ENCODE measurements at regions not wholly inside any gene's neighbourhood (a gene's known extent, or its start where the extent isn't known, plus 50 kb on each side); places are given as distances from the start of the nearest gene placed in this dataset.

DNA sequence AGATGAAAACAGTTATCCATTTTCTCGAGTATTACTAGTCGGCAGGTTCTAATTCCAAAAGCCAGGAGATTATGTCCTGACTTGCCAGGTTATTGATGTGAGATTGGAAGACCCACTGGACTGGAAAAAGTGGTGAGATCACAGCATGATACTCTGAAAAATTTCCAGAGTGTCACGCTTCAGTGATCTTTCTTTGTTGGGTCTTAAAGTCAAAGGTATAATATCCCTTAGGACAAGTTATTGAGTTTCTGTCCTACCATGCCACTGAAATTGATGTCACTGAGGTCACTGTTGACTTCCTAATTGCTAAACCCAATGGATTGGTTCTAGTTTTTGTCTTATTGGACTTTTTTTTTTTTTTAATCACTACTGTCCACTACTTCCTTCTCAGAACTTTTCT lies 104.5 kb upstream of the GRAMD1B start:
- WGBS (ENCODE audit: low lambda C conversion rate) = 0% methylated on average over 3 of the region's 3 CpGs
- H3K4me1 ChIP-seq (ENCODE audit: insufficient read depth, low read length) = no peaks in the 10 kb centered on the region
- DNase-seq (ENCODE audit: low spot score) (no peak), FAIRE-seq (no peak), ATAC-seq (no peak)
- no TSS peak for BruUV-seq (replicated peaks)
- no peaks in the 10 kb centered on the region for H4K20me1 ChIP-seq (ENCODE audit: insufficient read depth, low read length)
- in situ Hi-C loops (cut with HindIII; ENCODE audit: extremely low pct_ligation_motif_present, low pct_unique_long_range_greater_than_20kb) = no loop called here
- H3K9me3 ChIP-seq (ENCODE audit: low read length) = no peaks in the 10 kb centered on the region
- H3K4me3 ChIP-seq (replicated peaks in 1 of 3; ENCODE audit: insufficient read depth in 1 of 3, low read depth in 2 of 3, low read length in 3 of 3) = no peak overlapping the region
- H2AFZ ChIP-seq (ENCODE audit: low read length) = no peak overlapping the region
- no peaks in the 10 kb centered on the region for H3K79me2 ChIP-seq (ENCODE audit: insufficient read depth, low read length)
- TF ChIP-seq, protein P1, sequence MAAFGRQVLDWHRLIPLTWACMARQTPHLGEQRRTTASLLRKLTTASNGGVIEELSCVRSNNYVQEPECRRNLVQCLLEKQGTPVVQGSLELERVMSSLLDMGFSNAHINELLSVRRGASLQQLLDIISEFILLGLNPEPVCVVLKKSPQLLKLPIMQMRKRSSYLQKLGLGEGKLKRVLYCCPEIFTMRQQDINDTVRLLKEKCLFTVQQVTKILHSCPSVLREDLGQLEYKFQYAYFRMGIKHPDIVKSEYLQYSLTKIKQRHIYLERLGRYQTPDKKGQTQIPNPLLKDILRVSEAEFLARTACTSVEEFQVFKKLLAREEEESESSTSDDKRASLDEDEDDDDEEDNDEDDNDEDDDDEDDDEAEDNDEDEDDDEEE (CRISPR knock-in tag; IDR thresholded peaks at IDR 0.05) = no peak
- no peak for TF ChIP-seq ZSCAN20 (CRISPR knock-in tag; IDR thresholded peaks at IDR 0.05; ENCODE audit: borderline replicate concordance)
- no peak for TF ChIP-seq CC2D1A (CRISPR knock-in tag; IDR thresholded peaks at IDR 0.05)
- no peak for TF ChIP-seq ZNF432 (CRISPR knock-in tag; IDR thresholded peaks at IDR 0.05; ENCODE audit: borderline replicate concordance)
- TF ChIP-seq MTF2 (CRISPR knock-in tag; IDR thresholded peaks at IDR 0.05; ENCODE audit: borderline replicate concordance) = no peak
- TF ChIP-seq, protein P2, sequence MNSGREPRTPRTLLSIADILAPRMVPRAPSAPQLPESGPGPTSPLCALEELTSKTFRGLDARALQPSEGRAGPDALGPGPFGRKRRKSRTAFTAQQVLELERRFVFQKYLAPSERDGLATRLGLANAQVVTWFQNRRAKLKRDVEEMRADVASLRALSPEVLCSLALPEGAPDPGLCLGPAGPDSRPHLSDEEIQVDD (CRISPR knock-in tag; IDR thresholded peaks at IDR 0.05; ENCODE audit: borderline replicate concordance) = no peak
- no peak for TF ChIP-seq ATF7-NPFF (CRISPR knock-in tag; IDR thresholded peaks at IDR 0.05; ENCODE audit: low read depth)
- TF ChIP-seq, protein P3, sequence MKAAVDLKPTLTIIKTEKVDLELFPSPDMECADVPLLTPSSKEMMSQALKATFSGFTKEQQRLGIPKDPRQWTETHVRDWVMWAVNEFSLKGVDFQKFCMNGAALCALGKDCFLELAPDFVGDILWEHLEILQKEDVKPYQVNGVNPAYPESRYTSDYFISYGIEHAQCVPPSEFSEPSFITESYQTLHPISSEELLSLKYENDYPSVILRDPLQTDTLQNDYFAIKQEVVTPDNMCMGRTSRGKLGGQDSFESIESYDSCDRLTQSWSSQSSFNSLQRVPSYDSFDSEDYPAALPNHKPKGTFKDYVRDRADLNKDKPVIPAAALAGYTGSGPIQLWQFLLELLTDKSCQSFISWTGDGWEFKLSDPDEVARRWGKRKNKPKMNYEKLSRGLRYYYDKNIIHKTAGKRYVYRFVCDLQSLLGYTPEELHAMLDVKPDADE (CRISPR knock-in tag; IDR thresholded peaks at IDR 0.05) = no peak
- TF ChIP-seq TGIF2 (CRISPR knock-in tag; IDR thresholded peaks at IDR 0.05) = no peak
- TF ChIP-seq KDM6A (CRISPR knock-in tag; IDR thresholded peaks at IDR 0.05; ENCODE audit: low read depth) = no peak
- TF ChIP-seq, protein P4, sequence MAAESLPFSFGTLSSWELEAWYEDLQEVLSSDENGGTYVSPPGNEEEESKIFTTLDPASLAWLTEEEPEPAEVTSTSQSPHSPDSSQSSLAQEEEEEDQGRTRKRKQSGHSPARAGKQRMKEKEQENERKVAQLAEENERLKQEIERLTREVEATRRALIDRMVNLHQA (CRISPR knock-in tag; IDR thresholded peaks at IDR 0.05) = no peak
- TF ChIP-seq, protein P5, sequence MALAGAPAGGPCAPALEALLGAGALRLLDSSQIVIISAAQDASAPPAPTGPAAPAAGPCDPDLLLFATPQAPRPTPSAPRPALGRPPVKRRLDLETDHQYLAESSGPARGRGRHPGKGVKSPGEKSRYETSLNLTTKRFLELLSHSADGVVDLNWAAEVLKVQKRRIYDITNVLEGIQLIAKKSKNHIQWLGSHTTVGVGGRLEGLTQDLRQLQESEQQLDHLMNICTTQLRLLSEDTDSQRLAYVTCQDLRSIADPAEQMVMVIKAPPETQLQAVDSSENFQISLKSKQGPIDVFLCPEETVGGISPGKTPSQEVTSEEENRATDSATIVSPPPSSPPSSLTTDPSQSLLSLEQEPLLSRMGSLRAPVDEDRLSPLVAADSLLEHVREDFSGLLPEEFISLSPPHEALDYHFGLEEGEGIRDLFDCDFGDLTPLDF (CRISPR knock-in tag; IDR thresholded peaks at IDR 0.05) = no peak
- TF ChIP-seq MTA3 (CRISPR knock-in tag; IDR thresholded peaks at IDR 0.05) = no peak
- TF ChIP-seq SP140L (CRISPR knock-in tag; IDR thresholded peaks at IDR 0.05; ENCODE audit: borderline replicate concordance) = no peak
- no peak for TF ChIP-seq SNRNP70 (IDR thresholded peaks at IDR 0.05; ENCODE audit: low read depth, low read length)
- no peak for TF ChIP-seq TCF7 (IDR thresholded peaks at IDR 0.05; ENCODE audit: low read depth)
- TF ChIP-seq RNF2 (conservative IDR thresholded peaks at IDR 0.05; ENCODE audit: low read depth) = no peak
- TF ChIP-seq ETV5 (CRISPR knock-in tag; IDR thresholded peaks at IDR 0.05; ENCODE audit: borderline replicate concordance) = no peak
- H3K27ac ChIP-seq (ENCODE audit: extremely low read length, insufficient read depth, low read length) = no peak overlapping the region
- CTCF ChIA-PET (ENCODE audit: low intra/inter-chr PET ratio, low total read pairs) = no interaction called here
- intact Hi-C loops (cut with micrococcal nuclease; ENCODE audit: unreplicated experiment) = no loop called here
- H3K4me2 ChIP-seq (ENCODE audit: low read depth, low read length) = no peak overlapping the region
- H3K27me3 ChIP-seq (ENCODE audit: control insufficient read depth in 1 of 2, insufficient read depth in 2 of 2, low read length in 2 of 2) = peaks cover 0 to 14% of the 10 kb centered on the region in 2 experiments; a peak in 1 of 5 replicates
- POLR2A ChIA-PET = no interaction called here
- H3K9ac ChIP-seq (ENCODE audit: insufficient read depth, low read depth, low read length) = no peak overlapping the region
- H3K36me3 ChIP-seq (replicated peaks in 1 of 2; ENCODE audit: control insufficient read depth in 1 of 2, insufficient read depth in 2 of 2, low read length in 2 of 2) = no peaks in the 10 kb centered on the region

Data from HepG2 (cell line).